B cell (primary cell): ENCODE measurements at regions not wholly inside any gene's neighbourhood (a gene's known extent, or its start where the extent isn't known, plus 50 kb on each side); places are given as distances from the start of the nearest gene placed in this dataset.

Experiments used
- ATAC-seq: fragments of 200-7000 bp; cut with Tn5 transposase; one replicate; pipeline ENCODE4 v1.10.0; 2021; ENCODE audit warnings: low read depth, mild to moderate bottlenecking, moderate number of reproducible peaks, moderate library complexity
- CTCF ChIA-PET: fragments of 350-600 bp; sonication (Branson Sonifier 250); formaldehyde crosslinking; loops from one replicate; lab custom pipeline; 2021; ENCODE audit warnings: antibody characterized with exemption, inconsistent platforms; lab: Charles Lee
- POLR2A ChIA-PET: fragments of 350-600 bp; sonication (Branson Sonifier 250); formaldehyde crosslinking; loops from one replicate; lab custom pipeline; 2021; ENCODE audit warnings: antibody characterized with exemption; lab: Charles Lee
- DNase-seq: peaks from one replicate; pipeline ENCODE4 v3.0.0; 2013
- H2AFZ ChIP-seq: 2 replicates; pipeline ENCODE4 v1.6.1; 2012; ENCODE audit warnings: mild to moderate bottlenecking, low read depth, low read length; ENCODE audit not compliant: insufficient read depth, poor library complexity, severe bottlenecking
- H3K27ac ChIP-seq, 2 donors: 1 replicate in 1 of 2; 2 replicates in 1 of 2; pipeline ENCODE4 v1.5.1; 2012 to 2013; ENCODE audit warnings: low read length in 2 of 2, mild to moderate bottlenecking in 2 of 2, moderate library complexity in 1 of 2
- H3K27me3 ChIP-seq, 4 experiments: fragments of 200-600 bp in 1 of 4; sonication (generic) in 1 of 4; replicated peaks in 1 of 4; 1 replicate in 2 of 4; 2 replicates in 2 of 4; pipeline versions ENCODE4 v1.6.1 to v1.7.0; 2013 to 2016; ENCODE audit warnings: low read length in 3 of 4, mild to moderate bottlenecking in 2 of 4, mixed read lengths in 1 of 4, moderate library complexity in 1 of 4; ENCODE audit not compliant: insufficient read depth in 4 of 4, control insufficient read depth in 3 of 4; ENCODE audit errors: control extremely low read depth in 1 of 4
- H3K36me3 ChIP-seq, 2 experiments: replicated peaks in 1 of 2; 1 replicate in 1 of 2; 2 replicates in 1 of 2; pipeline versions ENCODE4 v1.6.1 to v1.7.1; 2013; ENCODE audit warnings: low read length in 1 of 2; ENCODE audit not compliant: insufficient read depth in 2 of 2, control insufficient read depth in 1 of 2; ENCODE audit errors: control extremely low read depth in 1 of 2, extremely low read depth in 1 of 2
- H3K4me1 ChIP-seq, 2 donors: fragments of 200-600 bp in 1 of 2; sonication (generic) in 1 of 2; 1 replicate in 1 of 2; 2 replicates in 1 of 2; pipeline versions ENCODE4 v1.5.1 to v1.6.1; 2013 to 2017; ENCODE audit warnings: low read length in 2 of 2; ENCODE audit not compliant: control insufficient read depth in 2 of 2, insufficient read depth in 2 of 2
- H3K4me2 ChIP-seq: replicated peaks from 2 replicates; pipeline ENCODE3; 2012; ENCODE audit warnings: mild to moderate bottlenecking, low read depth, low read length; ENCODE audit not compliant: poor library complexity, severe bottlenecking
- H3K4me3 ChIP-seq, 5 experiments: fragments of 200-600 bp in 1 of 5; sonication (generic) in 1 of 5; 1 replicate in 3 of 5; 2 replicates in 2 of 5; pipeline versions ENCODE4 v1.5.1 to v1.7.0; 2011 to 2016; ENCODE audit warnings: low read length in 4 of 5, mild to moderate bottlenecking in 4 of 5, low read depth in 2 of 5, control low read depth in 1 of 5, moderate library complexity in 1 of 5; ENCODE audit not compliant: insufficient read depth in 1 of 5; ENCODE audit errors: control extremely low read depth in 1 of 5, extremely low read depth in 1 of 5
- H3K79me2 ChIP-seq: fragments of 200-600 bp; sonication (generic); one replicate; pipeline ENCODE4 v1.6.0; 2016; ENCODE audit warnings: low read length; ENCODE audit not compliant: control insufficient read depth, insufficient read depth
- H3K9ac ChIP-seq: fragments of 200-600 bp; sonication (generic); 2 replicates; pipeline ENCODE4 v1.6.1; 2017; ENCODE audit warnings: mild to moderate bottlenecking, low read length, moderate library complexity
- H3K9me3 ChIP-seq, 3 donors: one replicate each; pipeline versions ENCODE4 v1.6.1 to v1.7.1; 2013; ENCODE audit warnings: low read length in 2 of 3; ENCODE audit not compliant: control insufficient read depth in 2 of 3, insufficient read depth in 1 of 3; ENCODE audit errors: control extremely low read depth in 1 of 3
- H4K20me1 ChIP-seq: 2 replicates; pipeline ENCODE4 v1.6.0; 2012; ENCODE audit warnings: mild to moderate bottlenecking, low read length; ENCODE audit not compliant: insufficient read depth, control insufficient read depth, poor library complexity, severe bottlenecking
- H3K27ac Mint-ChIP-seq: one replicate; pipeline ENCODE4 v1.8.0; 2021; ENCODE audit warnings: mixed read lengths
- H3K27me3 Mint-ChIP-seq: one replicate; pipeline ENCODE4 v1.8.0; 2021; ENCODE audit warnings: mixed read lengths
- H3K4me1 Mint-ChIP-seq: one replicate; pipeline ENCODE4 v1.8.0; 2021; ENCODE audit warnings: mixed read lengths
- H3K4me3 Mint-ChIP-seq: one replicate; pipeline ENCODE4 v1.8.0; 2021; ENCODE audit warnings: mixed read lengths
- H3K9me3 Mint-ChIP-seq: one replicate; pipeline ENCODE4 v1.8.0; 2022; ENCODE audit warnings: mixed read lengths; ENCODE audit not compliant: insufficient read depth
- CTCF ChIP-seq: fragments of 200-600 bp; IDR thresholded peaks from one replicate; pipeline ENCODE4 v1.8.0; 2022; ENCODE audit warnings: antibody characterized with exemption, mild to moderate bottlenecking
- EZH2 ChIP-seq: IDR thresholded peaks from 2 replicates; pipeline ENCODE4 v1.6.1; 2012; ENCODE audit warnings: borderline replicate concordance, low read depth, mild to moderate bottlenecking, moderate library complexity, low read length; ENCODE audit not compliant: insufficient read depth, poor library complexity, severe bottlenecking
- WGBS: methylation state at CpG from one replicate; pipeline ENCODE4 v1.1.5; 2013; ENCODE audit warnings: missing lambda C conversion rate; ENCODE audit not compliant: insufficient coverage; 5-methylcytosine and 5-hydroxymethylcytosine counted together
- intact Hi-C: fragments of 100-400 bp; cut with micrococcal nuclease; formaldehyde crosslinking; loops from one replicate; pipeline ENCODE4 v1.10.0; 2022

- H3K9ac ChIP-seq: no peak overlapping the region
- Mint-ChIP-seq H3K27me3 (no peaks in the 10 kb centered on the region), H3K4me1 (no peaks in the 10 kb centered on the region), H3K4me3 (no peak overlapping the region), H3K9me3 (no peaks in the 10 kb centered on the region), H3K27ac (no peak overlapping the region)
- no peak for TF ChIP-seq CTCF
- TF ChIP-seq EZH2: no peak
- no peak for DNase-seq
- H3K36me3 ChIP-seq: no peaks in the 10 kb centered on the region
- intact Hi-C loops: no loop called here
- H3K27me3 ChIP-seq: no peaks in the 10 kb centered on the region
- no peaks in the 10 kb centered on the region for H4K20me1 ChIP-seq
- H3K79me2 ChIP-seq: no peaks in the 10 kb centered on the region
- CTCF ChIA-PET: no interaction called here
- 50% methylated on average over 1 of the region's 2 CpGs for WGBS
- no peaks in the 10 kb centered on the region for H3K4me1 ChIP-seq
- no peaks in the 10 kb centered on the region for H3K9me3 ChIP-seq
- POLR2A ChIA-PET: no interaction called here
- ATAC-seq: no peak
- H3K4me3 ChIP-seq: no peak overlapping the region
- no peak overlapping the region for H3K4me2 ChIP-seq
- no peak overlapping the region for H3K27ac ChIP-seq
- no peak overlapping the region for H2AFZ ChIP-seq
Measured at GRCh38 chr1:168821434-168821833, 92.4 kb upstream of the DPT start.

- Histone ChIP-seq H3K4me1 (no peaks in the 10 kb centered on the region), H3K4me3 (no peak overlapping the region), H3K27me3 (no peaks in the 10 kb centered on the region), H4K20me1 (no peaks in the 10 kb centered on the region), H2AFZ (no peak overlapping the region), H3K27ac (no peak overlapping the region), H3K4me2 (no peak overlapping the region), H3K36me3 (no peaks in the 10 kb centered on the region), H3K9ac (no peak overlapping the region), H3K79me2 (no peaks in the 10 kb centered on the region), H3K9me3 (no peaks in the 10 kb centered on the region)
- ATAC-seq (no peak), DNase-seq (no peak)
- H3K4me1 Mint-ChIP-seq: no peaks in the 10 kb centered on the region
- intact Hi-C loops: no loop called here
- H3K27ac Mint-ChIP-seq: no peak overlapping the region
- no peaks in the 10 kb centered on the region for H3K9me3 Mint-ChIP-seq
- no peak overlapping the region for H3K4me3 Mint-ChIP-seq
- no CpG with 5 or more reads among the region's 2 CpGs for WGBS
- ChIA-PET CTCF (no interaction called here), POLR2A (no interaction called here)
- no peaks in the 10 kb centered on the region for H3K27me3 Mint-ChIP-seq
- TF ChIP-seq CTCF: no peak
- TF ChIP-seq EZH2: no peak
Measured at GRCh38 chr1:168822911-168823310, 93.9 kb upstream of the DPT start.
